Esophagus muscularis mucosa (tissue), 3 donors: ENCODE measurements at regions not wholly inside any gene's neighbourhood (a gene's known extent, or its start where the extent isn't known, plus 50 kb on each side); places are given as distances from the start of the nearest gene placed in this dataset.

Experiments used
- POLR2A ChIP-seq: fragments of 450-650 bp; IDR thresholded peaks from one replicate; pipeline ENCODE4 v1.6.1; 2017; ENCODE audit warnings: antibody characterized with exemption, moderate library complexity, mild to moderate bottlenecking, low read depth
- POLR2AphosphoS5 ChIP-seq, 2 donors: sonication (generic); formaldehyde crosslinking; IDR thresholded peaks; one replicate each; pipeline ENCODE4 v1.6.1; 2017; ENCODE audit warnings: antibody characterized with exemption in 2 of 2
- TF ChIP-seq, protein P1 (sequence below), 3 experiments: fragments of 200-600 bp in 2 of 3; fragments of 450-650 bp in 1 of 3; sonication (generic) in 2 of 3; IDR thresholded peaks; one replicate each; pipeline ENCODE4 v1.5.1; 2017 to 2019; ENCODE audit warnings: antibody characterized with exemption in 3 of 3, mild to moderate bottlenecking in 2 of 3, moderate library complexity in 1 of 3

GRCh38 chr15:31499953-31500765 lies 173.5 kb downstream of the KLF13 start:
- no peak for TF ChIP-seq POLR2AphosphoS5 (IDR thresholded peaks at IDR 0.05)
- TF ChIP-seq, protein P1, sequence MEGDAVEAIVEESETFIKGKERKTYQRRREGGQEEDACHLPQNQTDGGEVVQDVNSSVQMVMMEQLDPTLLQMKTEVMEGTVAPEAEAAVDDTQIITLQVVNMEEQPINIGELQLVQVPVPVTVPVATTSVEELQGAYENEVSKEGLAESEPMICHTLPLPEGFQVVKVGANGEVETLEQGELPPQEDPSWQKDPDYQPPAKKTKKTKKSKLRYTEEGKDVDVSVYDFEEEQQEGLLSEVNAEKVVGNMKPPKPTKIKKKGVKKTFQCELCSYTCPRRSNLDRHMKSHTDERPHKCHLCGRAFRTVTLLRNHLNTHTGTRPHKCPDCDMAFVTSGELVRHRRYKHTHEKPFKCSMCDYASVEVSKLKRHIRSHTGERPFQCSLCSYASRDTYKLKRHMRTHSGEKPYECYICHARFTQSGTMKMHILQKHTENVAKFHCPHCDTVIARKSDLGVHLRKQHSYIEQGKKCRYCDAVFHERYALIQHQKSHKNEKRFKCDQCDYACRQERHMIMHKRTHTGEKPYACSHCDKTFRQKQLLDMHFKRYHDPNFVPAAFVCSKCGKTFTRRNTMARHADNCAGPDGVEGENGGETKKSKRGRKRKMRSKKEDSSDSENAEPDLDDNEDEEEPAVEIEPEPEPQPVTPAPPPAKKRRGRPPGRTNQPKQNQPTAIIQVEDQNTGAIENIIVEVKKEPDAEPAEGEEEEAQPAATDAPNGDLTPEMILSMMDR (IDR thresholded peaks at IDR 0.05), result no peak
- TF ChIP-seq POLR2A, result no peak
